Caco-2 (cell line): ENCODE measurements at regions not wholly inside any gene's neighbourhood (a gene's known extent, or its start where the extent isn't known, plus 50 kb on each side); places are given as distances from the start of the nearest gene placed in this dataset.

Experiments
- BruUV-seq: library from RNA; stranded (reverse); fragments of 400-500 nt; replicated peaks from 2 replicates; lab custom pipeline; 2021; lab: Mats Ljungman, UMichigan
- CTCF ChIA-PET: fragments of 300-600 bp; sonication (Branson Sonifier 250); formaldehyde crosslinking; loops from one replicate; lab custom pipeline; 2022; ENCODE audit warnings: antibody characterized with exemption; lab: Charles Lee
- POLR2A ChIA-PET: fragments of 300-600 bp; sonication (Branson Sonifier 250); formaldehyde crosslinking; loops from one replicate; lab custom pipeline; 2022; ENCODE audit warnings: antibody characterized with exemption; lab: Charles Lee
- DNase-seq, 2 experiments: peaks; one replicate each; pipeline versions ENCODE4 v3.0.0 to v3.0.0-alpha.2; 2020 to 2022
- H3K27me3 ChIP-seq: replicated peaks from 2 replicates; pipeline ENCODE4 v1.6.0; 2011; ENCODE audit warnings: low read length; ENCODE audit not compliant: control insufficient read depth, insufficient read depth
- H3K36me3 ChIP-seq: 2 replicates; pipeline ENCODE4 v1.5.1; 2011; ENCODE audit warnings: low read length; ENCODE audit not compliant: control insufficient read depth, insufficient read depth
- H3K4me1 ChIP-seq: fragments of 250-450 bp; sonication (Bioruptor Pico); 2 replicates; pipeline ENCODE4 v1.5.1; 2020; ENCODE audit warnings: mild to moderate bottlenecking
- H3K4me3 ChIP-seq: 2 replicates; pipeline ENCODE4 v1.5.1; 2011; ENCODE audit warnings: low read depth, mild to moderate bottlenecking, control low read depth, low read length
- H3K9me3 ChIP-seq: fragments of 250-450 bp; sonication (Bioruptor Pico); 2 replicates; pipeline ENCODE4 v1.5.1; 2020; ENCODE audit warnings: mild to moderate bottlenecking, moderate library complexity
- H3K27ac Mint-ChIP-seq: one replicate; pipeline ENCODE4 v1.8.0; 2022; ENCODE audit warnings: mixed read lengths; ENCODE audit not compliant: unreplicated experiment
- H3K27me3 Mint-ChIP-seq: one replicate; pipeline ENCODE4 v1.8.0; 2022; ENCODE audit warnings: mixed read lengths; ENCODE audit not compliant: insufficient read depth, unreplicated experiment
- H3K36me3 Mint-ChIP-seq: one replicate; pipeline ENCODE4 v1.8.0; 2022; ENCODE audit warnings: mild to moderate bottlenecking, mixed read lengths; ENCODE audit not compliant: insufficient read depth, unreplicated experiment
- H3K4me1 Mint-ChIP-seq: one replicate; pipeline ENCODE4 v1.8.0; 2022; ENCODE audit warnings: low read depth, mixed read lengths; ENCODE audit not compliant: unreplicated experiment
- H3K4me3 Mint-ChIP-seq: one replicate; pipeline ENCODE4 v1.8.0; 2022; ENCODE audit warnings: mild to moderate bottlenecking, moderate library complexity, mixed read lengths; ENCODE audit not compliant: unreplicated experiment
- H3K9me3 Mint-ChIP-seq: one replicate; pipeline ENCODE4 v1.8.0; 2022; ENCODE audit warnings: mixed read lengths; ENCODE audit not compliant: unreplicated experiment
- CTCF ChIP-seq, 2 experiments: fragments of 200-600 bp in 1 of 2; IDR thresholded peaks; 1 replicate in 1 of 2; 2 replicates in 1 of 2; pipeline versions ENCODE4 v1.5.1 to v1.8.0; 2011 to 2022; ENCODE audit warnings: antibody characterized with exemption in 1 of 2, control low read depth in 1 of 2, inconsistent platforms in 1 of 2, low read depth in 1 of 2, low read length in 1 of 2, mild to moderate bottlenecking in 1 of 2, moderate library complexity in 1 of 2; ENCODE audit not compliant: insufficient read depth in 1 of 2, severe bottlenecking in 1 of 2, unreplicated experiment in 1 of 2
- intact Hi-C: fragments of 100-400 bp; cut with micrococcal nuclease; formaldehyde crosslinking; loops from one replicate; pipeline ENCODE4 v1.10.0; 2022; ENCODE audit not compliant: unreplicated experiment

GRCh38 chr11:112615891-112616290 is 345.3 kb upstream of the NCAM1 start:
- Histone ChIP-seq H3K4me3 (no peak overlapping the region), H3K9me3 (no peaks in the 10 kb centered on the region), H3K27me3 (no peaks in the 10 kb centered on the region; the same call in 1 of the 2 replicates), H3K36me3 (no peaks in the 10 kb centered on the region), H3K4me1 (no peaks in the 10 kb centered on the region)
- no peak for TF ChIP-seq CTCF (IDR thresholded peaks at IDR 0.05; ENCODE audit: insufficient read depth in 1 of 2, low read depth in 1 of 2, low read length in 1 of 2, severe bottlenecking in 1 of 2, unreplicated experiment in 1 of 2)
- Mint-ChIP-seq H3K27me3 (peaks cover 13% of the 10 kb centered on the region), H3K4me1 (no peaks in the 10 kb centered on the region), H3K27ac (no peak overlapping the region), H3K36me3 (no peaks in the 10 kb centered on the region), H3K9me3 (no peaks in the 10 kb centered on the region), H3K4me3 (no peak overlapping the region)
- DNase-seq = no peak
- CTCF ChIA-PET = no interaction called here
- POLR2A ChIA-PET = no interaction called here
- intact Hi-C loops = no loop called here
- no TSS peak for BruUV-seq

DNA sequence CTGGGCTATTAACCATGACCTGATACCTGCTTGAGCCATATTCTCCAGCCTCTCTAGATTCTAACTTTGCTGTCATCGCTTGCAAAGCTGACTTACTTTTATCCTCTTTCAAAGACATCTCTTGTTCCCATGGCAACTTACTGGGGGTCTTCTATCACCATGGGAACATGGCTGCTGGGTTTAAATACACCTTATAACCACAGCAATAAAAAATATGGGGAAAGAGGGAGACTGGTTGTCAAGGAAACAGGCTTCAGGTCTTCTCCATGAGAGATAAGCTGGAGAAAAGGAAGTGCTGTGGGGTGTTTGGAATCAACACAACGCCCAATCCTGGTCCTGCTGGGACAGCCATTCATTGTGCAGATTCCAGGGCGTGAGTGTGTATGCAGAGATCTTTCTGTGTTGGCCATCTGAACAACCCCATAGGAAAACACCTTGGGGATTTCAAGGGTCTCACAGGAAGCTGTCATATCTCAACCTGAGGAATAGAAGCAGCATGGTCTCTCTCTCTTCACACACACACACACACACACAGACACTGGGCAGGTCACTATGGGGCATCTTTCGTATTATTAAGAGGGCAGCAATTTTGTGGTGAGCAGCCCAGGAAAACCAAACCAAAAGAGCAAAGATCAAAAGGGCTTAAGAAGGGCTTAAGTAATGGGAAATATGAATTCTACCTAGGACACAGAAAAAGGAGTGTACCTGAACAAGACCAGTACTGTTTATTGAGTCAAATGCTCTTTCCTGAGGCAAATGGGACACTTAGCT is 344.7 kb upstream of the NCAM1 start:
- ChIA-PET POLR2A (no interaction called here), CTCF (no interaction called here)
- no TSS peak for BruUV-seq
- no peak overlapping the region for H3K27ac Mint-ChIP-seq
- no peaks in the 10 kb centered on the region for H3K4me1 Mint-ChIP-seq
- H3K4me3 ChIP-seq = no peak overlapping the region
- no peaks in the 10 kb centered on the region for H3K4me1 ChIP-seq
- intact Hi-C loops = no loop called here
- DNase-seq = no peak
- H3K4me3 Mint-ChIP-seq = no peak overlapping the region
- no peaks in the 10 kb centered on the region for H3K36me3 Mint-ChIP-seq
- no peaks in the 10 kb centered on the region for H3K36me3 ChIP-seq
- TF ChIP-seq CTCF (IDR thresholded peaks at IDR 0.05; ENCODE audit: insufficient read depth in 1 of 2, low read depth in 1 of 2, low read length in 1 of 2, severe bottlenecking in 1 of 2, unreplicated experiment in 1 of 2) = no peak
- H3K9me3 Mint-ChIP-seq = no peaks in the 10 kb centered on the region
- H3K27me3 ChIP-seq = no peaks in the 10 kb centered on the region; the same call in 1 of the 2 replicates
- H3K27me3 Mint-ChIP-seq = peaks cover 13% of the 10 kb centered on the region
- H3K9me3 ChIP-seq = no peaks in the 10 kb centered on the region

GRCh38 chr11:112617098-112617425 is 344.2 kb upstream of the NCAM1 start:
- Mint-ChIP-seq H3K4me3 (no peak overlapping the region), H3K4me1 (no peaks in the 10 kb centered on the region), H3K27me3 (peaks cover 13% of the 10 kb centered on the region), H3K9me3 (no peaks in the 10 kb centered on the region), H3K36me3 (no peaks in the 10 kb centered on the region), H3K27ac (no peak overlapping the region)
- intact Hi-C loops = no loop called here
- H3K4me3 ChIP-seq = no peak overlapping the region
- no TSS peak for BruUV-seq
- ChIA-PET CTCF (no interaction called here), POLR2A (no interaction called here)
- TF ChIP-seq CTCF (IDR thresholded peaks at IDR 0.05; ENCODE audit: insufficient read depth in 1 of 2, low read depth in 1 of 2, low read length in 1 of 2, severe bottlenecking in 1 of 2, unreplicated experiment in 1 of 2) = no peak
- no peaks in the 10 kb centered on the region for H3K9me3 ChIP-seq
- H3K4me1 ChIP-seq = no peaks in the 10 kb centered on the region
- H3K27me3 ChIP-seq = no peaks in the 10 kb centered on the region; the same call in 1 of the 2 replicates
- no peaks in the 10 kb centered on the region for H3K36me3 ChIP-seq
- DNase-seq = no peak
